H1 (cell line): ENCODE measurements at regions not wholly inside any gene's neighbourhood (a gene's known extent, or its start where the extent isn't known, plus 50 kb on each side); places are given as distances from the start of the nearest gene placed in this dataset.

ENCODE experiments used
- ASH2L ChIP-seq: fragments of 200-600, 300-600 bp; sonication (generic); IDR thresholded peaks from one replicate; pipeline ENCODE4 v1.7.1; 2017; ENCODE audit warnings: low read length
- CREB1 ChIP-seq: IDR thresholded peaks from 2 replicates; pipeline ENCODE4 v1.6.1; 2012; ENCODE audit warnings: inconsistent platforms
- CTBP2 ChIP-seq: IDR thresholded peaks from 2 replicates; pipeline ENCODE4 v1.7.0; 2011; ENCODE audit warnings: borderline replicate concordance, mild to moderate bottlenecking, moderate library complexity, mixed read lengths, low read length; ENCODE audit not compliant: insufficient read depth, insufficient read length
- SIX5 ChIP-seq: IDR thresholded peaks from 2 replicates; pipeline ENCODE4 v1.6.1; 2011; ENCODE audit warnings: mild to moderate bottlenecking, low read depth, low read length

- TF ChIP-seq SIX5, result no peak
- no peak for TF ChIP-seq CTBP2
- no peak for TF ChIP-seq ASH2L
- TF ChIP-seq CREB1, result no peak
Observed at GRCh38 chr1:30318864-30319718, 404.3 kb downstream of the MATN1 start (continued).
